Mesenchymal stem cell (in vitro differentiated cells and primary cell): ENCODE measurements at regions not wholly inside any gene's neighbourhood (a gene's known extent, or its start where the extent isn't known, plus 50 kb on each side); places are given as distances from the start of the nearest gene placed in this dataset.

Experiments used
- DNase-seq: peaks from one replicate; pipeline ENCODE4 v3.0.0-alpha.2; 2013
- H2AFZ ChIP-seq: one replicate; pipeline ENCODE4 v1.6.1; 2013; ENCODE audit warnings: low read depth, mild to moderate bottlenecking, control low read depth, inconsistent platforms, low read length, moderate library complexity
- H2AK5ac ChIP-seq: 2 replicates; pipeline ENCODE4 v1.6.1; 2013; ENCODE audit warnings: low read length, moderate library complexity, mild to moderate bottlenecking, inconsistent platforms; ENCODE audit not compliant: severe bottlenecking
- H2BK120ac ChIP-seq: one replicate; pipeline ENCODE4 v1.6.1; 2013; ENCODE audit warnings: low read depth, mild to moderate bottlenecking, inconsistent platforms, low read length, moderate library complexity
- H2BK12ac ChIP-seq, 2 experiments: one replicate each; pipeline ENCODE4 v1.6.1; 2013; ENCODE audit warnings: inconsistent platforms in 2 of 2, low read length in 2 of 2, mild to moderate bottlenecking in 2 of 2, moderate library complexity in 2 of 2, control low read depth in 1 of 2
- H2BK15ac ChIP-seq: one replicate; pipeline ENCODE4 v1.6.1; 2013; ENCODE audit warnings: mild to moderate bottlenecking, low read depth, inconsistent platforms; ENCODE audit not compliant: poor library complexity, severe bottlenecking
- H2BK5ac ChIP-seq: 2 replicates; pipeline ENCODE4 v1.6.1; 2013; ENCODE audit warnings: low read depth, mild to moderate bottlenecking, low read length, control low read depth, inconsistent platforms; ENCODE audit not compliant: poor library complexity, severe bottlenecking
- H3K14ac ChIP-seq, 2 experiments: one replicate each; pipeline ENCODE4 v1.6.1; 2013; ENCODE audit warnings: inconsistent platforms in 2 of 2, low read length in 2 of 2, control low read depth in 1 of 2, mild to moderate bottlenecking in 1 of 2, moderate library complexity in 1 of 2
- H3K18ac ChIP-seq, 2 experiments: one replicate each; pipeline ENCODE4 v1.6.1; 2013; ENCODE audit warnings: inconsistent platforms in 2 of 2, low read length in 2 of 2, control low read depth in 1 of 2, low read depth in 1 of 2, mild to moderate bottlenecking in 1 of 2
- H3K23ac ChIP-seq, 2 experiments: one replicate each; pipeline ENCODE4 v1.6.1; 2013; ENCODE audit warnings: inconsistent platforms in 2 of 2, low read length in 2 of 2, mild to moderate bottlenecking in 2 of 2, moderate library complexity in 2 of 2, control low read depth in 1 of 2
- H3K27ac ChIP-seq: 2 replicates; pipeline ENCODE4 v1.5.1; 2013; ENCODE audit warnings: mild to moderate bottlenecking, moderate library complexity, low read length, control low read depth, inconsistent platforms; ENCODE audit not compliant: poor library complexity, severe bottlenecking
- H3K27me3 ChIP-seq, 2 experiments: 2 replicates each; pipeline versions ENCODE4 v1.6.1 to v1.7.0; 2013; ENCODE audit warnings: low read length in 2 of 2, mild to moderate bottlenecking in 2 of 2, moderate library complexity in 2 of 2, control low read depth in 1 of 2, inconsistent platforms in 1 of 2; ENCODE audit not compliant: control insufficient read depth in 1 of 2, insufficient read depth in 1 of 2
- H3K36me3 ChIP-seq, 2 experiments: 2 replicates each; pipeline versions ENCODE4 v1.6.1 to v1.7.0; 2013; ENCODE audit warnings: low read length in 2 of 2, control low read depth in 1 of 2, inconsistent platforms in 1 of 2, low read depth in 1 of 2, mild to moderate bottlenecking in 1 of 2; ENCODE audit not compliant: insufficient read depth in 2 of 2, control insufficient read depth in 1 of 2
- H3K4ac ChIP-seq, 2 experiments: one replicate each; pipeline ENCODE4 v1.6.1; 2013; ENCODE audit warnings: inconsistent platforms in 2 of 2, low read length in 2 of 2, mild to moderate bottlenecking in 2 of 2, moderate library complexity in 2 of 2, control low read depth in 1 of 2, low read depth in 1 of 2
- H3K4me1 ChIP-seq: 2 replicates; pipeline ENCODE4 v1.6.1; 2013; ENCODE audit warnings: low read depth, low read length, control low read depth; ENCODE audit not compliant: control insufficient read depth, insufficient read depth
- H3K4me2 ChIP-seq: 2 replicates; pipeline ENCODE4 v1.6.1; 2013; ENCODE audit warnings: low read length, mild to moderate bottlenecking, inconsistent platforms; ENCODE audit not compliant: poor library complexity, severe bottlenecking
- H3K4me3 ChIP-seq, 2 experiments: 2 replicates each; pipeline versions ENCODE4 v1.5.1 to v1.7.0; 2013; ENCODE audit warnings: low read length in 2 of 2, mild to moderate bottlenecking in 2 of 2, control low read depth in 1 of 2, low read depth in 1 of 2; ENCODE audit not compliant: insufficient read depth in 1 of 2
- H3K79me1 ChIP-seq: replicated peaks from 2 replicates; pipeline ENCODE4 v1.6.1; 2013; ENCODE audit warnings: mild to moderate bottlenecking, control low read depth, low read length, inconsistent platforms; ENCODE audit not compliant: poor library complexity, severe bottlenecking
- H3K9ac ChIP-seq: 2 replicates; pipeline ENCODE4 v1.7.0; 2013; ENCODE audit warnings: mild to moderate bottlenecking, low read length, moderate library complexity
- H3K9me3 ChIP-seq: 2 replicates; pipeline ENCODE4 v1.7.0; 2013; ENCODE audit warnings: mild to moderate bottlenecking, low read length; ENCODE audit not compliant: control insufficient read depth
- H4K8ac ChIP-seq: one replicate; pipeline ENCODE4 v1.6.1; 2013; ENCODE audit warnings: inconsistent platforms, mild to moderate bottlenecking, low read length, moderate library complexity
- H4K91ac ChIP-seq: one replicate; pipeline ENCODE4 v1.6.1; 2013; ENCODE audit warnings: mild to moderate bottlenecking, low read length, inconsistent platforms
- WGBS: methylation state at CpG from one replicate; pipeline ENCODE4 v1.1.7; 2013; ENCODE audit warnings: mixed read lengths; 5-methylcytosine and 5-hydroxymethylcytosine counted together

DNA sequence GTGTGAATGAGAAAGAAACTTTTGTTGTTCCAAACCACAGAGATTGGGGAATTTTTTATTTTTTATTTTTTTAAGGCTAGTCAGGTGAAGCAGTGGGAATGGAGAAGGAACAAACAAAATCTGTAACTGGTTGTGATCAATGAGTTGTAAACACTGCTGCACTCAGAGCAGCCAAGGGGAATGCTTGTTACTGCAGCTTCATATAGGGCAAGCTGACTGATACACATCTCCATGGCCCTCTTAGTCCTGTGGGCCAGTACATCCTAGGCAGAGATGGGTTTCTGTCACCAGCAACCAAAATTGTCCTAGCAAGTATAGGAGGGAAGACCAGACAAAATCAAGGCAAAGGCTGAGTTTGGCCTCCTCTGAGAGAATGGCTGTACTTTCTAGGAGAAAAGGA is 306.8 kb downstream of the CTTN start:
- H3K27ac ChIP-seq, result no peak overlapping the region
- H3K4me2 ChIP-seq, result no peak overlapping the region
- DNase-seq, result no peak
- no peak overlapping the region for H2BK120ac ChIP-seq
- no peaks in the 10 kb centered on the region for H3K79me1 ChIP-seq
- no peak overlapping the region for H2BK15ac ChIP-seq
- no peak overlapping the region for H3K18ac ChIP-seq
- H3K9ac ChIP-seq, result no peak overlapping the region
- H3K4me3 ChIP-seq, result no peak overlapping the region
- H3K4me1 ChIP-seq, result no peaks in the 10 kb centered on the region
- no peak overlapping the region for H2AFZ ChIP-seq
- H2BK12ac ChIP-seq, result no peak overlapping the region
- no peak overlapping the region for H2BK5ac ChIP-seq
- no peak overlapping the region for H3K4ac ChIP-seq
- H4K91ac ChIP-seq, result no peak overlapping the region
- no peaks in the 10 kb centered on the region for H3K9me3 ChIP-seq
- no peak overlapping the region for H4K8ac ChIP-seq
- H3K27me3 ChIP-seq, result peaks cover 0 to 12% of the 10 kb centered on the region in 2 experiments
- no peak overlapping the region for H3K14ac ChIP-seq
- H3K36me3 ChIP-seq, result no peaks in the 10 kb centered on the region
- no peak overlapping the region for H2AK5ac ChIP-seq
- H3K23ac ChIP-seq, result no peak overlapping the region

- no peak overlapping the region for H2AFZ ChIP-seq
- no peak overlapping the region for H2BK5ac ChIP-seq
- WGBS, result 73% methylated on average over 10 of the region's 10 CpGs
- no peak overlapping the region for H4K91ac ChIP-seq
- H3K27ac ChIP-seq, result no peak overlapping the region
- H3K9ac ChIP-seq, result no peak overlapping the region
- H3K23ac ChIP-seq, result no peak overlapping the region
- no peak overlapping the region for H3K18ac ChIP-seq
- H3K27me3 ChIP-seq, result peaks cover 0 to 19% of the 10 kb centered on the region in 2 experiments
- H3K79me1 ChIP-seq, result no peaks in the 10 kb centered on the region
- H4K8ac ChIP-seq, result no peak overlapping the region
- no peaks in the 10 kb centered on the region for H3K36me3 ChIP-seq
- no peaks in the 10 kb centered on the region for H3K9me3 ChIP-seq
- no peak overlapping the region for H2AK5ac ChIP-seq
- H2BK15ac ChIP-seq, result no peak overlapping the region
- H3K4ac ChIP-seq, result no peak overlapping the region
- H3K4me3 ChIP-seq, result no peak overlapping the region
- H3K4me2 ChIP-seq, result no peak overlapping the region
- H2BK120ac ChIP-seq, result no peak overlapping the region
- no peak for DNase-seq
- no peak overlapping the region for H2BK12ac ChIP-seq
- H3K14ac ChIP-seq, result no peak overlapping the region
- no peaks in the 10 kb centered on the region for H3K4me1 ChIP-seq
These were observed 307.6 kb downstream of the CTTN start for GRCh38 chr11:70705930-70706329.

GRCh38 chr11:70707821-70708220 is 309.5 kb downstream of the CTTN start:
- H3K9me3 ChIP-seq, result no peaks in the 10 kb centered on the region
- no peak overlapping the region for H3K4me3 ChIP-seq
- H3K79me1 ChIP-seq, result no peaks in the 10 kb centered on the region
- H2BK12ac ChIP-seq, result no peak overlapping the region
- H4K91ac ChIP-seq, result no peak overlapping the region
- H3K23ac ChIP-seq, result no peak overlapping the region
- H3K4ac ChIP-seq, result no peak overlapping the region
- DNase-seq, result no peak
- no peak overlapping the region for H3K9ac ChIP-seq
- H2BK15ac ChIP-seq, result no peak overlapping the region
- no peak overlapping the region for H2BK5ac ChIP-seq
- H4K8ac ChIP-seq, result no peak overlapping the region
- 88% methylated on average over 6 of the region's 6 CpGs for WGBS
- H2AK5ac ChIP-seq, result no peak overlapping the region
- H3K27ac ChIP-seq, result no peak overlapping the region
- H2AFZ ChIP-seq, result no peak overlapping the region
- no peak overlapping the region for H3K14ac ChIP-seq
- H3K27me3 ChIP-seq, result peaks cover 0 to 38% of the 10 kb centered on the region in 2 experiments
- H3K36me3 ChIP-seq, result no peaks in the 10 kb centered on the region
- H3K18ac ChIP-seq, result no peak overlapping the region
- no peaks in the 10 kb centered on the region for H3K4me1 ChIP-seq
- H2BK120ac ChIP-seq, result no peak overlapping the region
- H3K4me2 ChIP-seq, result no peak overlapping the region

GRCh38 chr11:70709596-70709995 is 311.3 kb downstream of the CTTN start:
- peaks cover 4 to 49% of the 10 kb centered on the region in 2 experiments for H3K27me3 ChIP-seq
- H3K27ac ChIP-seq, result no peak overlapping the region

More at GRCh38 chr11:70709596-70709995, 311.3 kb downstream of the CTTN start:
- Histone ChIP-seq H3K4me3 (no peak overlapping the region), H2AFZ (no peak overlapping the region), H2BK15ac (no peak overlapping the region), H2BK12ac (no peak overlapping the region), H4K91ac (no peak overlapping the region), H2AK5ac (no peak overlapping the region), H3K79me1 (no peaks in the 10 kb centered on the region), H3K4me2 (no peak overlapping the region), H3K36me3 (no peaks in the 10 kb centered on the region), H3K14ac (no peak overlapping the region), H3K23ac (no peak overlapping the region), H3K9me3 (no peaks in the 10 kb centered on the region), H2BK5ac (no peak overlapping the region), H3K9ac (no peak overlapping the region), H3K4ac (no peak overlapping the region), H4K8ac (no peak overlapping the region), H3K4me1 (no peaks in the 10 kb centered on the region), H2BK120ac (no peak overlapping the region), H3K18ac (no peak overlapping the region)
- WGBS, result 92% methylated on average over 14 of the region's 16 CpGs
- no peak for DNase-seq
